Neural progenitor cell (in vitro differentiated cells): ENCODE measurements at regions not wholly inside any gene's neighbourhood (a gene's known extent, or its start where the extent isn't known, plus 50 kb on each side); places are given as distances from the start of the nearest gene placed in this dataset.
A peak's percentile ranks its signal among the peaks of the same experiment; 100 is the strongest.

ENCODE experiments used
- DNase-seq: peaks from one replicate; pipeline ENCODE4 v3.0.0-alpha.2; 2016; ENCODE audit warnings: low spot score
- H2AFZ ChIP-seq: fragments of 200-600 bp; sonication (generic); replicated peaks from 2 replicates; pipeline ENCODE4 v1.6.1; 2016; ENCODE audit warnings: antibody characterized with exemption
- H3F3A ChIP-seq: fragments of 200-600 bp; sonication (generic); 2 replicates; pipeline ENCODE4 v1.6.1; 2016; ENCODE audit warnings: antibody characterized with exemption, low read depth
- H3K27ac ChIP-seq: fragments of 200-600 bp; sonication (generic); 2 replicates; pipeline ENCODE4 v1.5.1; 2016; ENCODE audit warnings: mild to moderate bottlenecking
- H3K27me3 ChIP-seq: fragments of 200-600 bp; sonication (generic); 2 replicates; pipeline ENCODE4 v1.6.1; 2016; ENCODE audit warnings: mild to moderate bottlenecking, moderate library complexity
- H3K36me3 ChIP-seq: fragments of 200-600 bp; sonication (generic); 2 replicates; pipeline ENCODE4 v1.5.1; 2016
- H3K4me1 ChIP-seq: fragments of 200-600 bp; sonication (generic); 2 replicates; pipeline ENCODE4 v1.6.1; 2016; ENCODE audit warnings: mixed run types
- H3K4me2 ChIP-seq: fragments of 200-600 bp; sonication (generic); 2 replicates; pipeline ENCODE4 v1.6.1; 2016
- H3K4me3 ChIP-seq: fragments of 200-600 bp; sonication (generic); 2 replicates; pipeline ENCODE4 v1.5.1; 2016
- H3K79me2 ChIP-seq: fragments of 200-600 bp; sonication (generic); 2 replicates; pipeline ENCODE4 v1.6.1; 2016; ENCODE audit warnings: low read depth
- H3K9ac ChIP-seq: fragments of 200-600 bp; sonication (generic); 2 replicates; pipeline ENCODE4 v1.6.1; 2016
- H3K9me3 ChIP-seq: fragments of 200-600 bp; sonication (generic); 2 replicates; pipeline ENCODE4 v1.5.1; 2016; ENCODE audit warnings: low read depth
- H4K20me1 ChIP-seq: fragments of 200-600 bp; sonication (generic); 2 replicates; pipeline ENCODE4 v1.6.1; 2016; ENCODE audit warnings: low read depth
- H3K27ac Mint-ChIP-seq: 3 replicates; pipeline ENCODE4 v1.8.0; 2021; ENCODE audit warnings: mixed read lengths
- H3K27me3 Mint-ChIP-seq: 2 replicates; pipeline ENCODE4 v1.8.0; 2022; ENCODE audit warnings: low read depth, mild to moderate bottlenecking, inconsistent platforms, moderate library complexity, mixed read lengths; ENCODE audit not compliant: insufficient read depth
- H3K36me3 Mint-ChIP-seq: 3 replicates; pipeline ENCODE4 v1.8.0; 2021; ENCODE audit warnings: mixed read lengths
- H3K4me1 Mint-ChIP-seq: 3 replicates; pipeline ENCODE4 v1.8.0; 2021; ENCODE audit warnings: mixed read lengths
- H3K4me3 Mint-ChIP-seq: 3 replicates; pipeline ENCODE4 v1.8.0; 2021; ENCODE audit warnings: mild to moderate bottlenecking, moderate library complexity, mixed read lengths
- H3K9me3 Mint-ChIP-seq: 3 replicates; pipeline ENCODE4 v1.8.0; 2020; ENCODE audit warnings: mixed read lengths
- EZH2 ChIP-seq: fragments of 200-600 bp; sonication (generic); IDR thresholded peaks from 2 replicates; pipeline ENCODE4 v1.6.1; 2017; ENCODE audit warnings: antibody characterized with exemption, mild to moderate bottlenecking, moderate library complexity
- EZH2phosphoT487 ChIP-seq: fragments of 200-600 bp; sonication (generic); IDR thresholded peaks from 2 replicates; pipeline ENCODE4 v1.6.1; 2017; ENCODE audit warnings: antibody characterized with exemption
- TF ChIP-seq, protein P1 (sequence below): fragments of 200-600 bp; sonication (generic); IDR thresholded peaks from 2 replicates; pipeline ENCODE4 v1.5.1; 2017; ENCODE audit warnings: antibody characterized with exemption, mild to moderate bottlenecking

DNA sequence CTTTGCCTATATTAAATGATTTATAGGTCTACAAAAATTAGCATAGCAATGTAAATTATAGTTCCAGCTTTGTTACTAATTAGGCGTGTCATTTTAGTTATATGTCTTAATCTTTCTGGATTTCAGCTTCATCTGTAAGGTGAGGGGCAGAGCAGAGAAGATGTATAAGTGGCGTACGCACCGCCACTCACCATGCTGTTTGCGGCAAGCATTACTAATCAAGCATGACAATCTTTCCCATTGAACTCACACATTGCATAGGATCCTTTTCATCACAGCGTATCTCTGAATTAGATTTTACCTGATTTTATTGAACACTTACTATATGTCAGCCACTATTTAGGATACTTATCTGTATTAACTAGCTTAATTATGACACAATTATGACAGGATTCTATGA, 183.6 kb upstream of the DLGAP1 start:
- H3K9me3 ChIP-seq, result no peaks in the 10 kb centered on the region
- H3K4me3 ChIP-seq, result no peak overlapping the region
- H3K36me3 ChIP-seq, result no peaks in the 10 kb centered on the region
- no peaks in the 10 kb centered on the region for H3K9me3 Mint-ChIP-seq
- no peak overlapping the region for H3K4me3 Mint-ChIP-seq
- TF ChIP-seq EZH2 (no peak), EZH2phosphoT487 (no peak)
- TF ChIP-seq, protein P1, sequence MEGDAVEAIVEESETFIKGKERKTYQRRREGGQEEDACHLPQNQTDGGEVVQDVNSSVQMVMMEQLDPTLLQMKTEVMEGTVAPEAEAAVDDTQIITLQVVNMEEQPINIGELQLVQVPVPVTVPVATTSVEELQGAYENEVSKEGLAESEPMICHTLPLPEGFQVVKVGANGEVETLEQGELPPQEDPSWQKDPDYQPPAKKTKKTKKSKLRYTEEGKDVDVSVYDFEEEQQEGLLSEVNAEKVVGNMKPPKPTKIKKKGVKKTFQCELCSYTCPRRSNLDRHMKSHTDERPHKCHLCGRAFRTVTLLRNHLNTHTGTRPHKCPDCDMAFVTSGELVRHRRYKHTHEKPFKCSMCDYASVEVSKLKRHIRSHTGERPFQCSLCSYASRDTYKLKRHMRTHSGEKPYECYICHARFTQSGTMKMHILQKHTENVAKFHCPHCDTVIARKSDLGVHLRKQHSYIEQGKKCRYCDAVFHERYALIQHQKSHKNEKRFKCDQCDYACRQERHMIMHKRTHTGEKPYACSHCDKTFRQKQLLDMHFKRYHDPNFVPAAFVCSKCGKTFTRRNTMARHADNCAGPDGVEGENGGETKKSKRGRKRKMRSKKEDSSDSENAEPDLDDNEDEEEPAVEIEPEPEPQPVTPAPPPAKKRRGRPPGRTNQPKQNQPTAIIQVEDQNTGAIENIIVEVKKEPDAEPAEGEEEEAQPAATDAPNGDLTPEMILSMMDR, result no peak
- H3K4me1 Mint-ChIP-seq, result peaks cover 6% of the 10 kb centered on the region
- H3K9ac ChIP-seq, result no peak overlapping the region
- no peak overlapping the region for H3K27ac ChIP-seq
- H3F3A ChIP-seq, result no peaks in the 10 kb centered on the region
- no peak for DNase-seq
- no peaks in the 10 kb centered on the region for H3K27me3 ChIP-seq
- no peaks in the 10 kb centered on the region for H3K27me3 Mint-ChIP-seq
- H3K4me1 ChIP-seq, result peaks cover 5% of the 10 kb centered on the region
- no peaks in the 10 kb centered on the region for H3K79me2 ChIP-seq
- H3K36me3 Mint-ChIP-seq, result no peaks in the 10 kb centered on the region
- H4K20me1 ChIP-seq, result no peaks in the 10 kb centered on the region
- H2AFZ ChIP-seq, result no peak overlapping the region
- H3K27ac Mint-ChIP-seq, result no peak overlapping the region
- no peak overlapping the region for H3K4me2 ChIP-seq

DNA sequence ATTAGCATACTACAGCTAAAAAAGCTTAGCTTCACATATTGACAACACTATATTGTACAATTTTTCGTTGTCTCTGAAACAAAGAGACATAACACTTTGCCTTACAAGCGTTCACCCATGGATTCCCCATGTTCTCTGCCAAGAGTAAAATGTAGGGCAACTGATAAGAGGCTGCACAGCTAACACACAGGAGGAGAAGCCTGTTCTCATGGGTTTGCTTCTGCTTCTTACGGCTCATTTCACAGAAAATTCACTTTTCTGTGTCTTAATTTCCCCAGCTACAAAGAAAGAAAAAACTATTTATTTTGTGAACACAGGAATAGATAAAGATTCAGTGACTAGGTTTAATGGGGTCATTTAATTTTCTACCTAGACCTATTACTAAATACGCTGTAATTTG, 182.8 kb upstream of the DLGAP1 start:
- no peak overlapping the region for H3K4me2 ChIP-seq
- H3K27ac ChIP-seq, result no peak overlapping the region
- no peaks in the 10 kb centered on the region for H4K20me1 ChIP-seq
- H2AFZ ChIP-seq, result no peak overlapping the region
- TF ChIP-seq, protein P1, result no peak
- TF ChIP-seq EZH2 (no peak), EZH2phosphoT487 (no peak)
- H3K36me3 ChIP-seq, result no peaks in the 10 kb centered on the region
- no peaks in the 10 kb centered on the region for H3K27me3 Mint-ChIP-seq
- H3K4me1 ChIP-seq, result peaks cover 5% of the 10 kb centered on the region
- no peaks in the 10 kb centered on the region for H3K9me3 Mint-ChIP-seq
- H3K27ac Mint-ChIP-seq, result no peak overlapping the region
- DNase-seq, result no peak
- H3K27me3 ChIP-seq, result no peaks in the 10 kb centered on the region
- H3K9me3 ChIP-seq, result no peaks in the 10 kb centered on the region
- peaks cover 6% of the 10 kb centered on the region for H3K4me1 Mint-ChIP-seq
- H3K4me3 ChIP-seq, result no peak overlapping the region
- no peaks in the 10 kb centered on the region for H3F3A ChIP-seq
- no peaks in the 10 kb centered on the region for H3K79me2 ChIP-seq
- H3K4me3 Mint-ChIP-seq, result no peak overlapping the region
- no peak overlapping the region for H3K9ac ChIP-seq
- no peaks in the 10 kb centered on the region for H3K36me3 Mint-ChIP-seq

DNA sequence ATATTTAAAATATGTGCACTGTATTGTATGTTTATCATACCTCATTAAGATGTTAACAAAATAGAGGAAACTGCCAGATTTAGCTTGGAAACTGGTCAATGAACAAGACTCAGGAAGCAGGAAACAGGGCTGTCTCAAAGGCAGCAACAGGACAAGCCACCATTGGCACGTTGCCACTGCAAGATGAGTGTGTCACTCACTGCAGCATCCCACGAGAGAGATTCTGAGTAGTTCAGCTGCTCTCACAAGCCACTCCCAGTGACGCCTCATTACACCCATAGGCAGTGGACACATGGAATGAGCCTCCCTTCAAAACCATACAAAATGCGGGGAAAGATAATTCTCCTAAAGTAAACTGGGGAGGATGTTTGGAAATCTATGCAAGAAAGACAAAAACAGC, 181.9 kb upstream of the DLGAP1 start:
- H2AFZ ChIP-seq, result no peak overlapping the region

More for the DNA sequence above, 181.9 kb upstream of the DLGAP1 start:
- H3K36me3 Mint-ChIP-seq, result no peaks in the 10 kb centered on the region
- H3K79me2 ChIP-seq, result no peaks in the 10 kb centered on the region
- TF ChIP-seq, protein P1, result no peak
- TF ChIP-seq EZH2phosphoT487, result no peak
- H3K27ac Mint-ChIP-seq, result no peak overlapping the region
- no peaks in the 10 kb centered on the region for H3K36me3 ChIP-seq
- no peak overlapping the region for H3K9ac ChIP-seq
- no peaks in the 10 kb centered on the region for H3K9me3 ChIP-seq
- H3K27me3 ChIP-seq, result no peaks in the 10 kb centered on the region
- H4K20me1 ChIP-seq, result no peaks in the 10 kb centered on the region
- H3K9me3 Mint-ChIP-seq, result no peaks in the 10 kb centered on the region
- H3F3A ChIP-seq, result no peaks in the 10 kb centered on the region
- DNase-seq, result peak; percentile 31
- no peak overlapping the region for H3K4me3 ChIP-seq
- no peak overlapping the region for H3K27ac ChIP-seq
- H3K4me3 Mint-ChIP-seq, result no peak overlapping the region
- peaks cover 5% of the 10 kb centered on the region for H3K4me1 ChIP-seq
- peaks cover 6% of the 10 kb centered on the region for H3K4me1 Mint-ChIP-seq
- no peaks in the 10 kb centered on the region for H3K27me3 Mint-ChIP-seq
- H3K4me2 ChIP-seq, result no peak overlapping the region
